ENCODE measurements at regions not wholly inside any gene's neighbourhood (a gene's known extent, or its start where the extent isn't known, plus 50 kb on each side); places are given as distances from the start of the nearest gene placed in this dataset.

DNA sequence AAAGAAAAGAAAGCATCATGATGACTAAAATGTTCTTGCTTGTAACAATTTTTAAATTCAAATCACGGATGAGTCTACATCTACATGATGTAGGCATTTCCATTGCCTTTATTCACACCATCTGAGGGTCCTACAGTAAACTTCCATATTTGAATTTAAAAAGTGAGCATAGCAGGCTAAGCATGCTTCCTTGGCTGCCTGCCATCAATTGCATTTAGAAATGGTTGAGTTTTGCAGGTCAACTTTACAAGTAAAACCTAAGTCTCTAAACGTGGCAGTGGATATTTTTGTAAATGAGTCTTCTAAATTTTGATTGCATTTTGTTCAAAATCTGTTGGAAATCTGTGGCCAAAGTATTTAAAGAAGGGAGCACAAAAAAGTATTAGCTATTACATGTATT is 136.5 kb upstream of the PTCH1 start:
- H3K79me2 ChIP-seq (replicated peaks; ENCODE audit: insufficient read depth) = no peaks in the 10 kb centered on the region
- no peaks in the 10 kb centered on the region for H3K27me3 ChIP-seq (ENCODE audit: insufficient read depth)
- H3K27ac ChIP-seq (ENCODE audit: low read depth) = no peak overlapping the region
- H3K27me3 Mint-ChIP-seq (ENCODE audit: insufficient read depth, low read depth, poor library complexity) = no peaks in the 10 kb centered on the region
- H3K9me2 ChIP-seq (ENCODE audit: insufficient read depth) = peaks cover 13% of the 10 kb centered on the region; the same call in 1 of the 2 replicates
- no peak overlapping the region for H2AFZ ChIP-seq
- H3K9me3 Mint-ChIP-seq = no peaks in the 10 kb centered on the region; the same call in 2 of the 3 replicates
- H4K20me1 ChIP-seq (replicated peaks; ENCODE audit: insufficient read depth) = no peaks in the 10 kb centered on the region
- H3K36me3 Mint-ChIP-seq (ENCODE audit: low read depth) = 0 out of 3 replicates have a peak, but pooled peaks cover 2% of the 10 kb centered on the region
- no peak for TF ChIP-seq CREB1 (CRISPR knock-in tag; IDR thresholded peaks at IDR 0.05; ENCODE audit: low read depth)
- TF ChIP-seq, protein P1, sequence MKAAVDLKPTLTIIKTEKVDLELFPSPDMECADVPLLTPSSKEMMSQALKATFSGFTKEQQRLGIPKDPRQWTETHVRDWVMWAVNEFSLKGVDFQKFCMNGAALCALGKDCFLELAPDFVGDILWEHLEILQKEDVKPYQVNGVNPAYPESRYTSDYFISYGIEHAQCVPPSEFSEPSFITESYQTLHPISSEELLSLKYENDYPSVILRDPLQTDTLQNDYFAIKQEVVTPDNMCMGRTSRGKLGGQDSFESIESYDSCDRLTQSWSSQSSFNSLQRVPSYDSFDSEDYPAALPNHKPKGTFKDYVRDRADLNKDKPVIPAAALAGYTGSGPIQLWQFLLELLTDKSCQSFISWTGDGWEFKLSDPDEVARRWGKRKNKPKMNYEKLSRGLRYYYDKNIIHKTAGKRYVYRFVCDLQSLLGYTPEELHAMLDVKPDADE (IDR thresholded peaks at IDR 0.05) = no peak
- TF ChIP-seq ZNF331 (CRISPR knock-in tag; IDR thresholded peaks at IDR 0.05; ENCODE audit: low read depth) = no peak
- TF ChIP-seq JUNB (IDR thresholded peaks at IDR 0.05; ENCODE audit: unreplicated experiment) = no peak
- no peak for TF ChIP-seq ZNF114 (CRISPR knock-in tag; IDR thresholded peaks at IDR 0.05)
- TF ChIP-seq REST (IDR thresholded peaks at IDR 0.05; ENCODE audit: unreplicated experiment) = no peak
- TF ChIP-seq EZH2 (IDR thresholded peaks at IDR 0.05; ENCODE audit: low read depth, unreplicated experiment) = no peak
- no peak for TF ChIP-seq CTCF (conservative IDR thresholded peaks at IDR 0.05; ENCODE audit: low read depth in 2 of 2)
- no peak for TF ChIP-seq POLR2AphosphoS5 (IDR thresholded peaks at IDR 0.05; ENCODE audit: low read depth)
- TF ChIP-seq ZNF462 (CRISPR knock-in tag; IDR thresholded peaks at IDR 0.05) = no peak
- no peak for TF ChIP-seq STAT1 (IDR thresholded peaks at IDR 0.05; ENCODE audit: unreplicated experiment)
- no peak for TF ChIP-seq EZH2phosphoT487 (IDR thresholded peaks at IDR 0.05; ENCODE audit: unreplicated experiment)
- H3K4me3 Mint-ChIP-seq = no peak overlapping the region
- H3K27ac Mint-ChIP-seq = no peak overlapping the region
- H3F3A ChIP-seq (replicated peaks; ENCODE audit: low read depth) = no peaks in the 10 kb centered on the region
- H3K4me2 ChIP-seq = no peak overlapping the region
- DNase-seq (ENCODE audit: low spot score) (no peak), ATAC-seq (no peak)
- H3K36me3 ChIP-seq (ENCODE audit: insufficient read depth) = no peaks in the 10 kb centered on the region
- H3K4me1 Mint-ChIP-seq = peaks cover 3% of the 10 kb centered on the region; the same call in 2 of the 3 replicates
- H3K4me3 ChIP-seq = no peak overlapping the region
- peaks cover 6% of the 10 kb centered on the region for H3K4me1 ChIP-seq (ENCODE audit: insufficient read depth)

All from GM23338 (cell line).